ENCODE measurements at regions not wholly inside any gene's neighbourhood (a gene's known extent, or its start where the extent isn't known, plus 50 kb on each side); places are given as distances from the start of the nearest gene placed in this dataset.

GRCh38 chrX:44431194-44431593 is 87.7 kb upstream of the EFHC2 start:
- no peak overlapping the region for H3K9ac ChIP-seq (ENCODE audit: insufficient read depth in 1 of 2, low read depth in 2 of 2, low read length in 2 of 2)

More at GRCh38 chrX:44431194-44431593, 87.7 kb upstream of the EFHC2 start:
- in situ Hi-C loops (cut with MboI) (no loop called here), intact Hi-C loops (cut with micrococcal nuclease) (no loop called here)
- ChIA-PET CTCF (ENCODE audit: low intra/inter-chr PET ratio) (no interaction called here), POLR2A (no interaction called here)
- H2AFZ ChIP-seq (ENCODE audit: low read depth, low read length) = no peak overlapping the region
- TF ChIP-seq ZNF445 (CRISPR knock-in tag; IDR thresholded peaks at IDR 0.05; ENCODE audit: low read depth) = no peak
- TF ChIP-seq DLX4 (CRISPR knock-in tag; IDR thresholded peaks at IDR 0.05) = no peak
- no peak for TF ChIP-seq HDAC1 (IDR thresholded peaks at IDR 0.05)
- no peak for TF ChIP-seq TGIF2 (CRISPR knock-in tag; IDR thresholded peaks at IDR 0.05)
- TF ChIP-seq FOXK2 (conservative IDR thresholded peaks at IDR 0.05 in 1 of 2, IDR thresholded peaks at IDR 0.05 in 1 of 2; ENCODE audit: low read depth in 2 of 2) = no peak
- TF ChIP-seq CBFB (CRISPR knock-in tag; IDR thresholded peaks at IDR 0.05) = no peak
- TF ChIP-seq EP400 (IDR thresholded peaks at IDR 0.05) = no peak
- no peak for TF ChIP-seq SMC3 (conservative IDR thresholded peaks at IDR 0.05; ENCODE audit: insufficient read depth, low read depth, low read length)
- no peak for TF ChIP-seq NEUROD1 (IDR thresholded peaks at IDR 0.05; ENCODE audit: borderline replicate concordance, low read depth, low read length, partially characterized antibody)
- TF ChIP-seq BRD9 (IDR thresholded peaks at IDR 0.05; ENCODE audit: low read depth, partially characterized antibody) = no peak
- TF ChIP-seq ZNF354B (CRISPR knock-in tag; IDR thresholded peaks at IDR 0.05) = no peak
- TF ChIP-seq GABPA (tag; conservative IDR thresholded peaks at IDR 0.05; ENCODE audit: low read depth) = no peak
- TF ChIP-seq POLR2AphosphoS5 (IDR thresholded peaks at IDR 0.05; ENCODE audit: control insufficient read depth, insufficient read depth, low read depth, low read length) = no peak
- no peak overlapping the region for H3K4me3 ChIP-seq
- BruUV-seq (replicated peaks) = no TSS peak
- no peaks in the 10 kb centered on the region for H3K79me2 ChIP-seq (ENCODE audit: control insufficient read depth, insufficient read depth, low read length)
- FAIRE-seq = no peak
- no peaks in the 10 kb centered on the region for H4K20me1 ChIP-seq (replicated peaks; ENCODE audit: control insufficient read depth, insufficient read depth, low read length)
- no peaks in the 10 kb centered on the region for H3K36me3 ChIP-seq (ENCODE audit: control insufficient read depth, insufficient read depth, low read length)
- peaks cover 3 to 5% of the 10 kb centered on the region in 2 experiments; a peak in 3 of 5 replicates for H3K4me1 ChIP-seq (replicated peaks in 1 of 2; ENCODE audit: control insufficient read depth in 2 of 2, insufficient read depth in 2 of 2, low read length in 2 of 2)
- H3K4me2 ChIP-seq (ENCODE audit: insufficient read depth, low read length) = no peak overlapping the region
- no peaks in the 10 kb centered on the region for H3K9me1 ChIP-seq (ENCODE audit: control insufficient read depth, insufficient read depth, low read length)
- no peaks in the 10 kb centered on the region for H3K27me3 ChIP-seq (ENCODE audit: control insufficient read depth in 2 of 2, insufficient read depth in 2 of 2, low read length in 2 of 2)
- H3K27ac ChIP-seq (ENCODE audit: extremely low read depth, low read depth, low read length) = no peak overlapping the region
- no peak for DNase-seq (ENCODE audit: extremely low read depth in 1 of 4, low spot score in 3 of 4)
- no peaks in the 10 kb centered on the region for H3K9me3 ChIP-seq (replicated peaks; ENCODE audit: control insufficient read depth, insufficient read depth, low read depth, low read length)
- no peak for ATAC-seq

All from K562 (cell line).